ENCODE measurements at regions not wholly inside any gene's neighbourhood (a gene's known extent, or its start where the extent isn't known, plus 50 kb on each side); places are given as distances from the start of the nearest gene placed in this dataset.

DNA sequence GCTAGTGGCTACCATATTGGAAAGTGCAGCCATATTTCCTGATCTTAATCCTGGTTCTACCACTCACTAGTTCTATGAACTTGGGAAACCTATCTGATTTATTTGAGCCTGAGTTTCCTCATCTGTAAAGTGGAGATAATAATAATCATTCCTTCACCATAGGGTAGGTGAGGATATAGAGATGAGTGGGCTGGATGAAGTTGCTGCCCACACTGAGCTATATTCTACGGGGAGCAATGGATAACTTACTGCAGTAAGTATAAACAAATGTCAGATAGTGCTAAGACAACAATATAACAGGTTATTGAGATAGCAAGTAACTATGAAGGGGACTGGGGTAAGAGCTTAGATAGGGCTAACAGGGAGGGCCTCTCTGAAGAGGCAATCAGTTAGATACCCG is 251.5 kb upstream of the ADAMTS9 start:
- DNase-seq = no peak

DNA sequence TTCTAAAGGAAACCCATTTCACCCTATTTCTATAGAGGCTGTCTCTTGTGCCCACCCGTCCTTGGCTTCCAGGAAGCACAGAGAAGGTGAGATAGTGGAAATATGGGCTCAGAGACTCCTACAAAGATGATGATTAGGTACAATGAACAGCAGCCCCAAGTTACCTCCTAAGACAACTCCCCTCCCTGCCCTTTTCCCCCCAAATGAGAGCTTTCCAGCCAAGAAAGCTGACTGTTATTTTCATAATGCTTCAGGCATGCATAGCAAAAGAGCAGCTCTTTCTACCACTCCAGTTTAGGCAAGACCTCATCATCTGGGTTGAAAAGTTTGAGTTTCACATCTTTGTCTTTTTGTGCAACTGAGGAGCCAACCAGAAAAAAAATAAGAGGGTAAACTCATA is 248.8 kb upstream of the ADAMTS9 start:
- no peak for DNase-seq

DNA sequence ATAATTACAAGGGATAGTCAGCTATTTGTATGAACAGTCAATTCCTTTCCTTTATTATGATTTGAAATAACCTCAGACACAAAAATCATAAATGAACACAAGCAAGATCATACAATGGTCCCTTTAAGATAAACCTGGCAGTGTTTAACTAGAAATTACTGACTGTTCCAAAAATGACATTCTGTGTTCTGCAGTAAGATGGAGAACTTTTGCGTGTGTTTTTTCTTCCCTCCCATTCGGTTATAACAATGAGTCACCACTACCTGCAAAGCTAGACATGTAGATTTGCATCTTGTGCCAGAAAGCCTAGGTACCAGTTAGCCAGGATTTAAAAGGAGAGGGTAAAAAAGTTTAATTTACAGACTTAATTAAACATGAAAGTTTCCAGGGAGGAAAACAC is 248.2 kb upstream of the ADAMTS9 start:
- no peak for DNase-seq

DNA sequence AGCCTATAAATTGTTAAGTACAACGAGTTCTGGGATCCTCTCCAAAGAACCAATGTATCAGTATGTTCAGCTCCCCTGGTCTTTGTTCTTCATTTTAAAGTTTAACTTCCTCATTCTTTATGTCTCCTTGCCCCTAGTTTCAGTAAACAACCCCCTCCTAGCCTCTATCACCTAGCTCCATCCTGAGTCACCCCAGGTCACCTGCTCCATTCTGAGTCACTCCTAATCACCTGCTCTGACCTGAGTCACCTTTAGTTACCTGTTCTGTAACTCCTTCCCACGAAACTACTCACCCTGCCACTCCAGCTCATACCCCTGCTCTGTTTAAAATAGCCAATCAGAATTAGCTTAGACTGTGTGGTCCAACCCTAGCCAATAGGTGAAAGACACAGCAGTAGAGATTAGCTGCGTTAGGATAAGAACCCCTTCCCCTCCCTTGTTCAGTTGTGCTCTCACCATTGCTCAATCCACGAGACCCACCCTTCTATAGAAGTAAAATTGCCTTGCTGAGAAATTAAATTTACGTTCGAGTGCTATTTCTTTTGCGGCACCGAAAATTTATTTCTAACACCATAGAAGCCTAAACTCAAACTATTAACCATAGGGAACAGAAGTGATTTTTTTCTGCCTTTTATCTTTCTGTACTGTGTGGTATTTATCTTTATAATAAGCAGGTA is 245.0 kb upstream of the ADAMTS9 start:
- DNase-seq = no peak

DNA sequence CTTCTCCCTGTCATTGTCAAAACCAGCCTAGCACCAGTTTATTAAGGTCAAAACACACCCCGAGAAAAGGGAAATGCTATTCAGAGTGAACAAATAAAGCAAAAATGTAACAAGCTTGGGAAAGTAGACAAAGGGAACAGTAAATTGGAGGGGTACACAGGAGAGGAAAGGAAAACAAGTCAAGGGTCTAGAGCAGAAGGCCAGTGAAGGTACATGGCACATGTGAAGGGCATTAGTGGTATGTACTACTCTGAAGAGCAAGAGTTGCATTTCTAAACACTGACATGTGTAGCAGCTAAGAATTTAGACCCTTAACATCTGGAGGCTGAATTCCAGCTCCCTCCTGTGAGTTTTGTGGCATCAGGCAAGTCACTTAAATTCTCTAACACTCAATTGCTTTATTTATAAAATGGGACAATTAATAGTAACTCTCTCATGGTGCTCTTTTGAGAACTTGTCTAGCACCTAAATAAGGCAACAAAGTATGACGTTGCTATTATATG is 244.3 kb upstream of the ADAMTS9 start:
- DNase-seq = no peak

DNA sequence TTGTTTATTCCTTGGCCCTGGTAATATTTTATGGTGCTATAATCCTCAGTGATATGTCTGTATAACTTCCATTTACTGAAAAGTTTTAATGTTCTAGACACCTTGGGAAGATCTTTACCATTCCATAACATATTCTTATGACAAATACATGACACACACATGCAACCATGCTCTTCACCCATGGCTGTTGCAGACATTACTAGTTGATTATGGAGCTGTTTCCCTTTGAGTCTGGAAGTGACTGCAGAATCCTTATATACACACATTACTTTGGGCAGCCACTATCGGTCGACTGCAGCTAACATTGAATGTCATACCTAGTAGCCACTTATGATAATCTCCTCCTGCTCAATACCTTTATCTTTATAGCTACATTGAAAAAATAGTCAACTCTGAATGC is 243.1 kb upstream of the ADAMTS9 start:
- no peak for DNase-seq

DNA sequence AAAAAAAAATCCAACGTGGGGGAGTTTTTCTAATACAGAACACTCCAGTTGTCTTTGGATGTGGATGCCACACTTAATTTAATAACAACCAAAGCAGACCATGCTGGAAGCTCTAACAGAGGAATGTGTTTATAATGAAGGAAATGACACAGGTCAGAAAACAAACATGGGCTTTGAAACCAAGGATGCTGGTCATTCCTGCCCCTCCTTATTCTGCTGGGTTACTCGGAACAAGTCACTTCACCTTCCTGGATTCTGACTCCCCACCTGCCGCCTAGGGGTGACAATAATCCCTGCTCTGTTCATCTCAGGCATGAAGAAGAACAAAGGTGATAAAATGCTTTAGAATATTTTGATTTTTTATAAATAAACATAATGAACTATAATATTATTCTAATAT is 240.9 kb upstream of the ADAMTS9 start:
- no peak for DNase-seq

DNA sequence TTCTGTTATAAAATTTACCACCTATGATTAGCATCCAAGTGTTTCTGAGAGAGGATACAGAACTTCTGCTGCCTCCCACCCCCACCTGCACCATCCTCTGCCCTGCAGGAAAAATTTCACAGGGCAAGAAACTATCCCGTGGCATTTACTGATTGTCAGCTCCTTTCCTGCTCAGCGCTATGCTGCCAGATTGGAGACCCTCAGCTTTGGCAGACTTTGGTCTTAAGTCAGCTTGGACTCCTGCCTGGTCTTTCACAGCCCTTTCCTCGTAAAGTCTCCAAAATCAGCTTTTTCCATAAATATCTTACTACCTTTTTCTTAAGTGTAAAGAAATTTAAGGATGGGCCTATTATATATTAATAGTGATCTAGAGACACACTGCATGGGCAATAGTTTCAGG is 239.9 kb upstream of the ADAMTS9 start:
- no peak for DNase-seq

DNA sequence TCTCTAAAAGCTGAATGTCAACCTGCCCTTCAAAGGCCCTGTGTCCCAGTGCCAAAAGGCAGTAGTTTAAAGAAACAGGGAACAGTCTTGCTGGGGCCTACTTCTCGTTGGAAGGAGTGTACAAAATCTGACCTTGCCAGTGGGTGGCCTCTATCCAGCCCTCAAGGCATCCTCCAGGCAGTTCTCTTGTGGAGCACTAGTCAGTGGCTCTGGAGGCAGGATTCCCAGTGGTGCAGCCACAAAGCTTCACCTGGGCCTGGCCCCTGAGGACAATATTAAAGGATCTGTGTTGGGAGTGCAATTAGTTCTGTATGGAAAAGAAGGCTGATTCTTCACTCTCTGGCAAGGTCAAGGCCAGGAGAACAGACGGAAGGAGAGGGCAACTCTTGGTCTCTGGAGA is 237.8 kb upstream of the ADAMTS9 start:
- DNase-seq = no peak

DNA sequence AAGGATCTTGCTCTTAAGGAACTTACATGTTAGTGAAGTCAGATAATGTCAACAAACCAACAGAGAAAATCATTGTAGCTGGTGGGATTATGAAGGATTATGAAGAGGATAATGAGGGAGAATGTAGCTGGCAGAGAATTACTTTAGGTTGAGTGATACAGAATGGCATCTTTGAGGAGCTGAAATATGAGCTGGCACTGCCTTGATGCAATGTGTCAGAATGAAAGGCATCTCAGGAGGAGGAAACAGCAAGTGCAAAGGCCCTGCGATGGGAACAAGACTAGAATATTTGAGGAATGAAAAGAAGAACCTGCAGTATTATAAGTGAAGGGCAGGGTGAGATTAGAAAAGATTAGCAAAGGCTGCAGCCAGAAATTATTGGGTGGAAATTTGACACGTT is 237.2 kb upstream of the ADAMTS9 start:
- DNase-seq = no peak

DNA sequence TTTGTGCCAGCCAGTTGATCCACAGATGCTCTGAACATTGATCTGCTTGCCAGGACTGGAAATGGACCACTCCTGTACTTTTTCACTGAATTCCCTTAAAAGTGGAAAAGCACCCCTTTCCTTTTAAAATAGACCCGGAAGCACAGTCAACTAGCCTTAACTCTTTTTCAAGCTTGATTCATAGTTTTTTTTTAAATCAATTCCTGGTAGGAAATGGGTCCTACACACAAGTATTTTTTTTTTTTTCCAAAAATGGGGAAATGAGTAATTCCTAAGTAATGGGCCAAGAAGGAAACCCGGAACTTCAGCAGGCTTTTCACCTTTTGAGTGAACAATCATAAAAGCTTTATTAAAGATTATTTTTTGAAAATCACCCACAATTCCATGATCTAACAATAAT is 234.4 kb upstream of the ADAMTS9 start:
- no peak for DNase-seq

DNA sequence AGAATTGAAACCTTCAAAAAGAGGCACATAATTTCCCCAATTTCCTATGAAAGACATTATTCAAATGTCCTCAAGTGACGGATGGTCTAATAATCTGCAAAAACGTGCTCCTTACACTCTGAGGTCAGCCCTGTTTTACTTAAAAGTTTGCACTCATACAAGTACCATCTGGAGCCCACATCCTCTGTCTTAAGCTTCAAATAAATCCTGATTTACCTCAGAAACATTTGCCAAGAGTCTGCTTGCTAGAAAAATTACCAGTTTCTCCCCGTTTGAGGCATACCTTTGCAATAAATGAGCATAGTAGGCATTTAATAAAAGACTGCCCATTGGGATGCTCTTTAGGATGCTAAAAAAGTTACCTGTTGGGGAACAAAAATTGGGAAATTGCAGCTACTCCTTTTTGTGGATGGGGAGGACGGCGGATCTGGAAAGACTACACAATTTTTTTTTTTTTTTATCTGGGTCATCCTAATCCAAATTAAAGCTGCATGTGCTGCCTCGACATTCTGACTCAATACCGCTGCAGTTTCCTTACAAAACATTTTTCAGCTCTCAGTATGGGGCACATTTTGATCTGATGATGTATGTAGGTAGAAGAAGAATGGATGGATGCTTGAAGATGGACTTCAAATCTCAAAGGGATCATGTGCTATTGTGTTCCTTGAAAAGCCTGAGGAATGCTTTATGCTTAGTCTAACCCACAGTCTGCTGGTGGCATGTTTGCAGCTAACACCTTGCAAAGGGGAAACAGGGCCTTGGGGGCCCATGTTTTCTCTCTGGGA is 233.7 kb upstream of the ADAMTS9 start:
- DNase-seq = no peak

DNA sequence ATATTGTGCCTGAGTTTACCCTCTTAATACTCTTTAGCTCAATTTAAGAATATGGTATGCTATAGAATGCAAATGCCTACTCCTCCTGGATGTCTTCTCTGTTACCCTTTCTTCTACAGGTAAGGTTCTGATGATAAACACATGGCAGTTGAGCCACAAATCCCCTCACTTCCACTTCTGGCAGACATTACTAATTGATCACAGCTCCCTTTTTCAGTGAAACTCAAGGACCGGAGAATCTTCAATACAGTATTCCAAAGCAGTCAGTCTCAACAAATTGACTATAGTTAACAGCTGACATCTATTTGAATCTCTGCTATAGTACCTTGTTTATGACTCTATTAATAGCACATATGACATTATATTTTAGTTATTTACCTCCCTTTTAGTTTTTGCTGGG is 232.1 kb upstream of the ADAMTS9 start:
- DNase-seq = no peak

DNA sequence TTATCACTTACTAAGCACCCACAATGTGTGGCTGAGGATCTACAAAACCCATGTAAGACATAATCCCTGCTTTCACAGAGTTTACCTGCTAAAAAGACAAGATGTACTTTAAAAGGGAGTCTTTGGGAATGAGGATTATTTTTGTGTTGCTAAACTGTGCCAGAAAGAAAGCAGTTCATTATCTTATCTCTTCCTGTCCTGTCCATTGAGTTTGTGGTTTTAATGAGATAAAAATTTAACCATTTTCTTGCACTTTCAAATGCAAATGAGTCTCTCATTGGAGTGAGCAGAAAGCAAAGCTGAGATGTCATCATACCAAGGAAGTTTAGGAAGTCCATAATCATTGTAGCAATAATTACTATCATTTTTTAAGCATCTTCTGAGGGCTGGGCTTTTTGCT is 231.2 kb upstream of the ADAMTS9 start:
- DNase-seq = no peak

DNA sequence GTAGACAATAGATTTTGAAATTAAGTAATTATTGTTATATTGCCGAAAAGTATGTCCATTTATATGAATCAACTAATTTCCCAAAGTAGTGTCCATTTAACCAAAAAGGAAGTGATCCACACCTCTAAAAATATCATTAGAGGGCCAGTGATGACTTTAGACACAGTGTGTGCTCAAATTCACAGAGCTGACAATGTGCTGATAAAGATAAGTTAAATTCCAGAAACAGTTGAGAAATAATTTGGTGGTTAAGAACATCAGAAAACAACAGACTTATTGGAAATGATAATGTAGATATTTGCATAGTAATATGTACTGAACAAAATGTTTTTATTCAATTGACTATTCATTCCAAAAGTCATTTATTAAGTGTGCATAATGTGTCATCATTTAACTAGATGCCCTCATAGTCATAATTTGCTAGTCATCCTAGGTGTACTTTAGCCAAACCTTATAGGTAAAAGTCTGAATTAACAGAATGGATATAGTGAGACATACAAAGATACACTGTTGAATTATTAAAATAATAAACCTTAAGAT is 230.2 kb upstream of the ADAMTS9 start:
- DNase-seq = no peak

DNA sequence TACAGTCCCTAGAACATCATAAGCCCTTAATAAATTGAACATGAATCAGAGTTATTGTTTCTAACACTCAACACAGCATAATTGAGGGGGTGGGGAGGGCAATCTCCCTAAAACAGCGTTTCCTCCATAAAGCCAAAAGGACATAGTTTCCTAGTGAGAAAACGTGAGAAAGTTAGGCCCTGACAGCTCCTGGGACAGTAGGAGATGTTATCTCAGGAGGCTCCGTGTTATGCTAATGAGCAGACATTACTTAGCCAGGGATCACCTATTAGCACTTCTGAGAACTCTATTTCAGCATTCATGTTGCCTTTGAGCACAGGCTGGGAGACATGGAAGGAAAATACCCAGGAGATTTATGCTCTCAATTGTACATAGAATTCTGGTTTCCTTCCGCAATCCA is 229.1 kb upstream of the ADAMTS9 start:
- no peak for DNase-seq

DNA sequence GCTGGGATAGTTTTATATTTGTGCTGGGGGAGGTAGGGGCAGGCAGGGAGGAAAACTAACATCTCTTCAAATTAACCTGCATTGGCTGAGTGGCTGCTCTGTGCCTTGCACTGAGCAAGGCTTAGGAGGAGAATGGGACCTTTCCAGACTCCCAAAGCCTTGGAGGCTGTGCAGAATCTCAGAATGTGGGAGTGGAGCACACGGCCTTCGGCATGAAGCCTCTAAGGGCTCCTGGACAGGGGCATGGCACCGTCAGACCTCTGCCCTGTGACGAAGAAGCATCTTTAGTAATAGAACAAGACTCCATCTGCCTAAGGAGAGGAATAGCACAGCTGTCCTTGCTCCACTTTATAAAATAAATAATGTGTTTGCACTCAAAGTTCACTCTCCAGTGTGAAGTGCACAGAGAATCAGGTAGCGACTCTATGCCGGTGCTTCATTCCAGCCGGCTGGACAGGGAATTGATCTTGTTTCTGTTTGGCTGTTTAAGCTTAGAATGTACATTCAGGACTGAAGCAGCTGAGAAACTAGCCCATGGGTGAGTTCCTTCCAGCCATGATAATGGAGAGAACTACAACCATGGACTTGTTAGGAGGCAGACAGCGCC is 228.5 kb upstream of the ADAMTS9 start:
- no peak for DNase-seq

DNA sequence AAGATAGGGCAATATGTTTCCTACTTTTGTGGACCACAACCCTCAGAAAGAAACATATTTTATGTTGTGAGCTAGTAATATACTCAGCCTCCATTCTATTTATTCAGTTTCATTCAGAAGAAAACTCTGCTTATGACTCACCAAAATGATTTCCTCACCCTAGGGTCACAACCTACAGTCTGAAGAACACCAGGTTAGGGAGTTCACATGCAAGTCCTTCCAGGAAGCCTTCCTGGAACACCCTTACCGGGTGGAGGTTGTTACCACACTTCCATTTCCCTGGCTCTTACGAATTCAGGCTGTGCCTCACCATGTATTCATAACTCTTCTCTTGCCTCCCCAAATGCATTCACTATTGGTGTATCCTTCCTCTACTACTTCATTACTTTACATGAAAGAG is 228.0 kb upstream of the ADAMTS9 start:
- no peak for DNase-seq

DNA sequence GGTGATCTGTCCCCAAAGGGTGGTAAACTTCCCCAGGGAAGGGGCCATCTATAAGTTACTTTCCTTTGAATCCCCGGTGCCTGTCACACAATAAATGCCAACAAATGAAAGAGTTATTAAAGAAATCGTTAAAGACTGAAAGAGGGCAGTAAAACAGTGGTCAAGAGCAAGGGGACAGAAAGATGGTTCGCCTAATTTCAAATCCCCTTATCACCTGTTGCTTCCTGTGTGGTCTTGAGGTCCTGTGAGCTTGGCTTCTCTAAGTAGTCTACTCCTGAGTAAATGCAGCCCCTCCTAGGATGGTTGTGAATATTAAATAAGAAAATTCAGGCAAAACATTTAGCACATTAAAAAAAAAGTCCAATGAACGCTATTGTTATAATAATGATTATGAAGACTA is 225.7 kb upstream of the ADAMTS9 start:
- DNase-seq = no peak

DNA sequence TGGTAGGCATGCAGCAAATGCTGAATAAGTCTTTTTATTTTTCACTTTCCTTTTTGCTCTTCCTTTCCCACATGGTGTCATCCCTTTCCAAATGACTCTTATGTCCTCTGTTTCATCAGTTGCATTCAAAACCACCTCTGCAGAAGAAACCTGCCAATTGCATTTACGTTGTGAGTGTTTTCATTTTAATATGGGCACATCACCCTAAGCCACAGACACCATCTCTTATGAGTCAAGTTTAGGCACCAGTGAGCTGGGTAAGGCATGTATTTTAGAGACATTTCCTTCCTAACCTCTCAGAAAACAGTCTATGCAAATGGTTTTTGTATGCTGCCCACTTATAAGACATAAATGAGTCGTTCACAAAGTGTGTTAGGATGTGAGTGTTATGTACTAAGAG is 223.3 kb upstream of the ADAMTS9 start:
- no peak for DNase-seq

DNA sequence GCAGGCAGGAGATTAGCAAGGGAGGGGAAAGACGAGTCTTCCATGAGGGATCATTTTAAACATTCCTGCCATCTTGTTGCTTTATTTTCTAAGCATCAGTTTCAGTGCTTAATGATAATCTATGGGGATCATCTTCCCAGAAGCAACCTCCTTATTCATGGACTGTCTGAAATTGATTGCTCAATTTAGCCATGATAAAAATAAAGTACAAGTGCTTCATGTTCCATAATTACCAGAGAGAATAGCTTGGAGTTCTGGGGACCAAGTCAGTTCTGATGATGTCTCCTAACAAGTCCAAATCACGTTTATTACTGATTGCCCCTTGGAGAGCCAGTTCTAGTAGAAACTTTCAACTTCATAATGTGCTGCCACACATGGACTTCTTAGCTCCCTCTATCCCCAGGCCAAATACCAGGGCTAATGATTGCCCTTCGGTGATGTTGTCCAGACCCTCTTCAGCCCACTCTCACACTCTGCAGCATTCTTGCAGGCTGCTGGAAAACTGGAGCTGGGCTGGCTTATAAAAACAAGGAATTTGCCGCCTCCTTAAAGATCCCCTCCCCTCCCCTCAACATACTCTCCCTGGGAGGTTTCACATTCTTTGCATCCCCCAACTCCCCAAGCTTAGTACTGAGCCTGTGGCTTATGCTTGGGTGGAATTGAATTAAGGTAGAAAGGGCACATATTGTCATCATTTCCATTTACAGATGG is 222.1 kb upstream of the ADAMTS9 start:
- no peak for DNase-seq

DNA sequence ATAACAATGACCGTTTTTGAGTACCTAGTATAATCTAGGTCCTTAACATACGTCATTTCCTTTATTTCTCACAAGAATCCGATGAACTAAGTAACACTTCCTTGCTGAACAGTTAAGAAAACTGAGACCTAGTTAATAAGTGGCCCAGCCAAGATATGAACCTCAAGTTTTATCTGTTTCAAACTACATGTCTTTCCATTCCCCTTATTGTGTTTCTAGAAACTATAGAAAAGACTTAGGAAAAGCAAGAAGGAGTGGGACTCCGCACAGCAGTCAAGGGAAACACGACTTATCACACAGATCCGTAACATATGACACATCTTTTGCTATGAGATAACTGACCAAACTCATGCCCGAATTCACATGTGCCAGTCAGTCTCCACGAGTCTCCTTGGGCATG is 221.2 kb upstream of the ADAMTS9 start:
- DNase-seq = no peak

DNA sequence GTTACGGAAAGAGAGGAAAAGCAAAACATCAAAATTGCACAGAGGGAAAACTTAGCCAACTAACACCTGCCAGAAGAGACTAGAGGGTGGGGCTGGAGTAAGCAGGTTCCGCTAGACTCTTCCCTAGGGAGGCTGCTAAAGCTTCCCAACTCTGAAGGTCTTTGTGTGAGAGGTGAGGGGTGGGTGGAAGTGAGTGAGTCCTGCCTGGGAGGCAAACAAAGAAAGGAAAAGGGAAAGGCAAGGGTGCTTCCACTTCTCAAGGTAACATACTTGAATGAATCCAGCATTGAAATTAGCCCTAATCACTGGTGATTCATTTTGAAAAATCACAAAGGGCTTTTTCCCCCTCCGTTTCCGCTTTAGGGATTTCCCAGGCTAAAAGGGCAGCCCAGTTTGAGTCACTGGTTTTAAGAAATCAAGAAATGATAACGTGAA is 220.5 kb upstream of the ADAMTS9 start:
- no peak for DNase-seq

All from retina (tissue), 1 donor.